ENCODE measurements at regions not wholly inside any gene's neighbourhood (a gene's known extent, or its start where the extent isn't known, plus 50 kb on each side); places are given as distances from the start of the nearest gene placed in this dataset.

DNA sequence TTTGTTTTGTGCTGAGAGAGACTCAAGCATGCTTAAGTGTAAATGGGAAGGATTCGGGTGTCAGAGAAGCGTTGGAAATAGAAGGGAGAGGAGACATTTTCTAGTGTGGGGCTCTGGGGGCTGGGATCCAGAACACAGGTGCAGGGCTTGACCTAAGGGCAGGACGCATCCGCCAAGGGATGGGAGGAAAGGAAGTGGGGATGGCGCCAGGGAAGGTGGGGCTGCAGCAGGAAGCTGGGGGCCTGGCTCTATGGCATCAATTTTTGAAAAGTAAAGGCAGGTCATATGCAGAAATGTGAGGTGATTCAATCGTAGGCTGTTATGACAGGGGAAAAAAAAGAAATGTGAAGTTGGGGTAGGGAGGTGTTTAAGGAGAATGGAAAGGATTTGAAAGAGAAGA lies 143.2 kb upstream of the SERTAD2 start:
- TF ChIP-seq CTCF (IDR thresholded peaks at IDR 0.05; ENCODE audit: extremely low read depth in 1 of 2, insufficient read depth in 1 of 2, low read depth in 1 of 2, low read length in 2 of 2) (no peak), EZH2 (IDR thresholded peaks at IDR 0.05; ENCODE audit: borderline replicate concordance, low read depth, low read length, severe bottlenecking) (no peak), POLR2AphosphoS5 (IDR thresholded peaks at IDR 0.05; ENCODE audit: insufficient read depth, low read depth, low read length) (no peak), POLR2A (IDR thresholded peaks at IDR 0.05; ENCODE audit: low read depth, low read length) (no peak), FOS (IDR thresholded peaks at IDR 0.05; ENCODE audit: borderline replicate concordance, insufficient read depth, low read length) (no peak), GATA2 (IDR thresholded peaks at IDR 0.05; ENCODE audit: insufficient read depth, insufficient read length, low read depth, low read length) (no peak), JUN (IDR thresholded peaks at IDR 0.05; ENCODE audit: borderline replicate concordance, insufficient read depth, insufficient read length, low read depth) (no peak)
- TF ChIP-seq, protein P1, sequence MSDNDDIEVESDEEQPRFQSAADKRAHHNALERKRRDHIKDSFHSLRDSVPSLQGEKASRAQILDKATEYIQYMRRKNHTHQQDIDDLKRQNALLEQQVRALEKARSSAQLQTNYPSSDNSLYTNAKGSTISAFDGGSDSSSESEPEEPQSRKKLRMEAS (IDR thresholded peaks at IDR 0.05; ENCODE audit: insufficient read depth, insufficient read length), result no peak

All from endothelial cell of umbilical vein (primary cell).